T-cell (primary cell): ENCODE measurements at regions not wholly inside any gene's neighbourhood (a gene's known extent, or its start where the extent isn't known, plus 50 kb on each side); places are given as distances from the start of the nearest gene placed in this dataset.

Source experiments
- ATAC-seq, 4 experiments: fragments of 200-7000 bp in 3 of 4; fragments of 150-1000 bp in 1 of 4; cut with Tn5 transposase; replicated peaks in 1 of 4; 1 replicate in 3 of 4; 2 replicates in 1 of 4; pipeline ENCODE4 v1.10.0; 2021; ENCODE audit warnings: moderate library complexity in 3 of 4, mild to moderate bottlenecking in 2 of 4, moderate number of reproducible peaks in 1 of 4
- CTCF ChIA-PET, 2 donors: fragments of 300-600 bp; sonication (Branson Sonifier 250); formaldehyde crosslinking; loops; one replicate each; lab custom pipeline; 2022; ENCODE audit warnings: antibody characterized with exemption in 2 of 2; lab: Charles Lee
- POLR2A ChIA-PET, 2 donors: fragments of 300-600 bp; sonication (Branson Sonifier 250); formaldehyde crosslinking; loops; one replicate each; lab custom pipeline; 2022; ENCODE audit warnings: antibody characterized with exemption in 2 of 2; lab: Charles Lee
- DNase-seq, 35 experiments: peaks; one replicate each; pipeline versions ENCODE4 v3.0.0 to v3.0.0-alpha.2; 2013 to 2023
- H3K27ac ChIP-seq: one replicate; pipeline ENCODE4 v1.5.1; 2013; ENCODE audit warnings: low read length
- H3K27me3 ChIP-seq, 2 experiments: replicated peaks in 1 of 2; 1 replicate in 1 of 2; 2 replicates in 1 of 2; pipeline versions ENCODE4 v1.6.1 to v1.7.0; 2013; ENCODE audit warnings: low read length in 1 of 2, mixed read lengths in 1 of 2; ENCODE audit not compliant: control insufficient read depth in 2 of 2, insufficient read depth in 2 of 2; ENCODE audit errors: extremely low read depth in 1 of 2
- H3K36me3 ChIP-seq, 2 donors: 1 replicate in 1 of 2; 2 replicates in 1 of 2; pipeline versions ENCODE4 v1.6.1 to v1.7.0; 2013; ENCODE audit warnings: low read length in 1 of 2; ENCODE audit not compliant: control insufficient read depth in 2 of 2, insufficient read depth in 1 of 2; ENCODE audit errors: extremely low read depth in 1 of 2
- H3K4me1 ChIP-seq, 2 experiments: 1 replicate in 1 of 2; 2 replicates in 1 of 2; pipeline versions ENCODE4 v1.6.1 to v1.7.0; 2013; ENCODE audit warnings: low read length in 2 of 2, mixed read lengths in 1 of 2; ENCODE audit not compliant: insufficient read depth in 2 of 2, control insufficient read depth in 1 of 2; ENCODE audit errors: extremely low read depth in 1 of 2
- H3K4me3 ChIP-seq, 2 donors: 1 replicate in 1 of 2; 2 replicates in 1 of 2; pipeline versions ENCODE4 v1.5.1 to v1.7.0; 2013; ENCODE audit warnings: mild to moderate bottlenecking in 2 of 2, low read length in 1 of 2, moderate library complexity in 1 of 2; ENCODE audit not compliant: control insufficient read depth in 1 of 2; ENCODE audit errors: extremely low read depth in 1 of 2
- H3K9me3 ChIP-seq: 2 replicates; pipeline ENCODE4 v1.7.0; 2013
- H3K27ac Mint-ChIP-seq, 2 donors: one replicate each; pipeline ENCODE4 v1.8.0; 2020 to 2021; ENCODE audit warnings: mild to moderate bottlenecking in 2 of 2, mixed read lengths in 2 of 2
- H3K27me3 Mint-ChIP-seq, 2 donors: one replicate each; pipeline ENCODE4 v1.8.0; 2021 to 2022; ENCODE audit warnings: mixed read lengths in 2 of 2
- H3K36me3 Mint-ChIP-seq: one replicate; pipeline ENCODE4 v1.8.0; 2021; ENCODE audit warnings: mixed read lengths
- H3K4me1 Mint-ChIP-seq, 3 donors: one replicate each; pipeline ENCODE4 v1.8.0; 2020 to 2022; ENCODE audit warnings: mixed read lengths in 3 of 3, mild to moderate bottlenecking in 1 of 3
- H3K4me3 Mint-ChIP-seq, 3 donors: one replicate each; pipeline ENCODE4 v1.8.0; 2020 to 2022; ENCODE audit warnings: mild to moderate bottlenecking in 3 of 3, mixed read lengths in 3 of 3, moderate library complexity in 3 of 3
- H3K9me3 Mint-ChIP-seq, 3 donors: one replicate each; pipeline ENCODE4 v1.8.0; 2020 to 2022; ENCODE audit warnings: mixed read lengths in 3 of 3
- WGBS: methylation state at CpG from one replicate; pipeline ENCODE4 v1.1.5; 2013; ENCODE audit warnings: missing lambda C conversion rate; ENCODE audit not compliant: insufficient coverage; 5-methylcytosine and 5-hydroxymethylcytosine counted together

- POLR2A ChIA-PET = no interaction called here
- no peak overlapping the region for H3K4me3 Mint-ChIP-seq
- H3K27me3 Mint-ChIP-seq = no peaks in the 10 kb centered on the region
- H3K4me1 ChIP-seq = no peaks in the 10 kb centered on the region
- H3K4me1 Mint-ChIP-seq = peaks cover 0 to 2% (median 0%) of the 10 kb centered on the region in 3 donors
- CTCF ChIA-PET = no interaction called here
- peaks cover 0 to 15% (median 0%) of the 10 kb centered on the region in 3 donors for H3K9me3 Mint-ChIP-seq
- H3K9me3 ChIP-seq = no peaks in the 10 kb centered on the region
- no peak for ATAC-seq
- DNase-seq = no peak
- H3K4me3 ChIP-seq = no peak overlapping the region
- H3K27ac Mint-ChIP-seq = no peak overlapping the region
- H3K36me3 Mint-ChIP-seq = no peaks in the 10 kb centered on the region
- WGBS = no CpG with 5 or more reads among the region's 2 CpGs
- no peak overlapping the region for H3K27ac ChIP-seq
- H3K27me3 ChIP-seq = no peaks in the 10 kb centered on the region
- H3K36me3 ChIP-seq = no peaks in the 10 kb centered on the region
Observed at GRCh38 chr4:123569541-123569940, 172.9 kb downstream of the SPRY1 start.

GRCh38 chr4:123573866-123574508 is 177.4 kb downstream of the SPRY1 start:
- ATAC-seq = no peak
- Mint-ChIP-seq H3K9me3 (peaks cover 0 to 6% (median 0%) of the 10 kb centered on the region in 3 donors), H3K27ac (no peak overlapping the region), H3K4me1 (peaks cover 0 to 2% (median 0%) of the 10 kb centered on the region in 3 donors), H3K27me3 (no peaks in the 10 kb centered on the region), H3K4me3 (no peak overlapping the region), H3K36me3 (no peaks in the 10 kb centered on the region)
- Histone ChIP-seq H3K27me3 (no peaks in the 10 kb centered on the region), H3K4me1 (no peaks in the 10 kb centered on the region), H3K4me3 (no peak overlapping the region), H3K9me3 (no peaks in the 10 kb centered on the region), H3K27ac (no peak overlapping the region), H3K36me3 (no peaks in the 10 kb centered on the region)
- 83% methylated on average over 5 of the region's 8 CpGs for WGBS
- ChIA-PET CTCF (no interaction called here), POLR2A (no interaction called here)
- DNase-seq = no peak

GRCh38 chr4:123575291-123575690 is 178.7 kb downstream of the SPRY1 start:
- CTCF ChIA-PET = no interaction called here
- WGBS = no CpG with 5 or more reads among the region's 4 CpGs
- H3K27ac Mint-ChIP-seq = no peak overlapping the region

GRCh38 chr4:123577225-123577906 is 180.8 kb downstream of the SPRY1 start:
- H3K36me3 ChIP-seq = no peaks in the 10 kb centered on the region
- 93% methylated on average over 2 of the region's 5 CpGs for WGBS
- Mint-ChIP-seq H3K27ac (no peak overlapping the region), H3K4me1 (peaks cover 0 to 2% (median 0%) of the 10 kb centered on the region in 3 donors), H3K4me3 (no peak overlapping the region), H3K9me3 (peaks cover 18 to 19% (median 19%) of the 10 kb centered on the region in 3 donors), H3K36me3 (peaks cover 2% of the 10 kb centered on the region), H3K27me3 (no peaks in the 10 kb centered on the region)
- no peaks in the 10 kb centered on the region for H3K27me3 ChIP-seq
- no peak overlapping the region for H3K4me3 ChIP-seq
- no peaks in the 10 kb centered on the region for H3K4me1 ChIP-seq
- peaks cover 5% of the 10 kb centered on the region for H3K9me3 ChIP-seq
- no peak overlapping the region for H3K27ac ChIP-seq
- CTCF ChIA-PET = no interaction called here
- no peak for ATAC-seq
- DNase-seq = no peak
- POLR2A ChIA-PET = no interaction called here

More at GRCh38 chr4:123575291-123575690, 178.7 kb downstream of the SPRY1 start:
- no peaks in the 10 kb centered on the region for H3K9me3 ChIP-seq
- no peaks in the 10 kb centered on the region for H3K27me3 ChIP-seq
- Mint-ChIP-seq H3K9me3 (peaks cover under 1 to 6% (median 5%) of the 10 kb centered on the region in 3 donors), H3K4me3 (no peak overlapping the region), H3K4me1 (peaks cover 0 to 2% (median 0%) of the 10 kb centered on the region in 3 donors), H3K27me3 (no peaks in the 10 kb centered on the region), H3K36me3 (no peaks in the 10 kb centered on the region)
- POLR2A ChIA-PET = no interaction called here
- H3K36me3 ChIP-seq = no peaks in the 10 kb centered on the region
- DNase-seq (no peak), ATAC-seq (no peak)
- H3K4me3 ChIP-seq = no peak overlapping the region
- H3K27ac ChIP-seq = no peak overlapping the region
- no peaks in the 10 kb centered on the region for H3K4me1 ChIP-seq

- Mint-ChIP-seq H3K9me3 (peaks cover 17 to 19% (median 18%) of the 10 kb centered on the region in 3 donors), H3K27ac (no peak overlapping the region), H3K4me1 (peaks cover 0 to 2% (median 0%) of the 10 kb centered on the region in 3 donors), H3K36me3 (peaks cover 2% of the 10 kb centered on the region), H3K27me3 (no peaks in the 10 kb centered on the region), H3K4me3 (no peak overlapping the region)
- H3K27me3 ChIP-seq = no peaks in the 10 kb centered on the region
- no peaks in the 10 kb centered on the region for H3K36me3 ChIP-seq
- H3K4me1 ChIP-seq = no peaks in the 10 kb centered on the region
- no peak overlapping the region for H3K27ac ChIP-seq
- POLR2A ChIA-PET = no interaction called here
- no peak for DNase-seq
- CTCF ChIA-PET = no interaction called here
- no peak overlapping the region for H3K4me3 ChIP-seq
- WGBS = 80% methylated on average over 1 of the region's 3 CpGs
- ATAC-seq = no peak
- H3K9me3 ChIP-seq = peaks cover 5% of the 10 kb centered on the region
Observed at GRCh38 chr4:123578276-123579029, 181.9 kb downstream of the SPRY1 start.

GRCh38 chr4:123579961-123580360 is 183.4 kb downstream of the SPRY1 start:
- no CpG with 5 or more reads among the region's 2 CpGs for WGBS
- Mint-ChIP-seq H3K9me3 (peaks cover 17 to 19% (median 18%) of the 10 kb centered on the region in 3 donors), H3K4me3 (no peak overlapping the region), H3K27ac (no peak overlapping the region), H3K36me3 (peaks cover 2% of the 10 kb centered on the region), H3K4me1 (no peaks in the 10 kb centered on the region), H3K27me3 (no peaks in the 10 kb centered on the region)
- Histone ChIP-seq H3K9me3 (peaks cover 5% of the 10 kb centered on the region), H3K27me3 (no peaks in the 10 kb centered on the region), H3K4me1 (no peaks in the 10 kb centered on the region), H3K4me3 (no peak overlapping the region), H3K36me3 (no peaks in the 10 kb centered on the region), H3K27ac (no peak overlapping the region)
- ATAC-seq = no peak
- no peak for DNase-seq
- CTCF ChIA-PET = interaction anchor here in 1 of 2 donors (0.6 kb wide), 1 partner anchor 12 kb away, joined by 3 read pairs; no protein-coding TSS in a partner anchor
- POLR2A ChIA-PET = no interaction called here
